ENCODE measurements at regions not wholly inside any gene's neighbourhood (a gene's known extent, or its start where the extent isn't known, plus 50 kb on each side); places are given as distances from the start of the nearest gene placed in this dataset.

DNA sequence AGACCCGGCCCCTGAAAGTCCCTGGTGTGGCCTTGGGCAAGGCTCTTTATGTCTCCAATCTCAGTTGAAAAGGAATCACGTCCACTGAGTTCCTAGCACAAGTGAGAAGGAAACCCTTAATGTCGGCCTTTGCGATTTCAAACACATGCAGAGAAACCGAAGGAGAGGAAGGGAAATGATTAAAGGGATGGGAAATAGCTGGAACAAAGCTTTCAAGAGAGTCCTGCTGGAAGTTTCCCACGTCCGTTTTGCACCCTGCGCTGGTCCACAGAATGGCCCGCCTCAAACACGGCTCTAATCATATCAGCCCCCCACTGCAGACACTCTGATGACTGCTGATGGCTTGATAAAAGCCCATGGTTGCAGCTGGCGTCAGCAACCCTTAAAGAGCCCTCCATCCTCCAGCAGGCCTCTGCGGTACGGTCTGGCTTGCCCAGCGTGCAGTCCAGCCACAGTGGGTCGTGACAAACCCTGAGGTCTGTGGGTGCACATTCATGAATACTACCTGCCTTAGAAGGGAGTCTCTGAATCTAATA lies 765.5 kb upstream of the EEF2KMT start:
- no peak for DNase-seq

DNA sequence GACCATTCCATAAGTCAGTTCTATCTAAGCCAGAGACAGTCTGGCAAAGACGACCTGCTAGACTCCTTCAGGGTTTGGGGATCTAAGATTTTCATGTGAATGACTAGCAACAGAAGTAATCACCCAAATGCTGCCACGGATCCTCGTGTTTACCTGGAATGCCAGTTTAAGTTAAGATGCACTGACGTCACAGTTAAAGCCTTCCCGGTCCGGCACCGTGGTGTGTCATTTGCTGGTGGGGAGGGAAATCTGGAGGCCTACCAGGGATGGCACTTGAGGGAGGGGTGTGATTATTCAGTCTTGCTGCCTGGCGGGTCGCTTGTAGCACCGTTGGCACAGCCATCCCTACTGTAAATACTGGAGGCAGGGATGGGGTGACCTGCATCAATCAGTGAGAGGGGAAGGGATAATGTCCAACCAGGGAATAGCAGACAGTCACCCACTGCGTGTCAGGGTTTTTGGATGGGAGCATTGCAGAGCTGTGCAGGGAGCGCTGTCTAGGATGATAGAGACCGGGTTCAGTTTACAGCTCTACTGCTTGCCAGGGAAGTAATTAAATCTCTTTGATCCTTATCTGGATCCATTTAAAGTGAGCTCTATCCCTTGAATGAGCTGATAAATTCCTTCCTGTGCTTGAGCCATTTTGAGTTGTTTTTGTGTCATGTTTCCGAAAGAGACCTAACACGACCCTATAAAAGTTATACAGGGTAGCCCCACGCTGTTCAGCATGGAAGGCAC lies 764.7 kb upstream of the EEF2KMT start:
- DNase-seq: no peak

DNA sequence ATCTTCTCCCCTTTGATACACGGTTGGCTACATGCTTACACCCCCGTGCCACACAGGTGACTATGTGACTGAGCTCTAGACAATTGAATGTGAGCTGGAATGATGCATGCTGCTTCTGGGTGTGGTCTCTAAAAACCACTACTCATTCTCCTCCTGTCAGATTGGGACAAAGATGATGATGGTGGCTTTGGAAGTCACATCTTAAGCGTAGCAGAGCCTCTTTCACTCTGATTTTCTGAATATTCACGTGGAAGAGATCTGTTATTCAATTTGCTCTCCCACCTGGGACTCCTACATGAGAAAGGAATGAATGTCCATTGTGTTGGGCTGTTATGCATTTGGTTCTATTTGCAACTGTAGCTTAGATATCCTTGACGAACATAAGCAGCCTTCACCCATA lies 763.6 kb upstream of the EEF2KMT start:
- no peak for DNase-seq

DNA sequence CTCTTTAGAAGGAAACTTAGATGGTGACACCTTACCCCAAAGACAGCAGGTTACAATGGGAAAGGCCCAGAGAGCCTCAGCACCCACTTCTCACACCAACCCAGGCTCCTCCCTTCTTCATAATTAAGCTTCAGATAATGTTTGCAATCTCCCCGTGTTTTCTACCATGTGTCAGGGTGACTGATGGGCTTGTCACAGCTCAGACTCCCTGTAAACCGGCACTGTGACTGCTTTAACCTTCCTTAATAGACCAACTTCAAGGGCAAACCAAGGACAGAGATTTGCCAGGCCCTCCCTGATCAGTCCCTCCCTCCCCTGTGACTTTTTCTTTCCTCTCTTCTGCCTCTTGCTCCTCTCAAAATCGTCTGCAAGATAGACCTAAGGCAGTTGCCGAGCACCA lies 760.6 kb upstream of the EEF2KMT start:
- no peak for DNase-seq

DNA sequence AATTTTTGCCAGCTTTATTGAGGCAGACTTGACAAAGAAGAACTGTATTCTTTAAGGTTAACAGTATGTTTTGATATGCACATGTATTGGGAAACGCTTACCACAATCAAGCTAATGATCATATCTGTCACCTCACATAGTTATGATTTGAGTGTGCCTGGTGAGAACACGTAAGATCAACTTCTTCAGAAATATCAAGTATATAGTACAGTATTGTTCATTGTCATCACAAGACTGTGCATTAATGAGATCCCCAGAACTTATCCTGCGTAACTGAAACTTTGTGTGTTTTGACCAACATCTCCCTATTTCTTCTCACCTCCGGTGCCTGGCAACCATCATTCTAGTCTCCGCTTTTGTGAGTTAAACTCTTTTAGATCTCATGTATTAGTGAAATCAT lies 756.4 kb upstream of the EEF2KMT start:
- DNase-seq: no peak

DNA sequence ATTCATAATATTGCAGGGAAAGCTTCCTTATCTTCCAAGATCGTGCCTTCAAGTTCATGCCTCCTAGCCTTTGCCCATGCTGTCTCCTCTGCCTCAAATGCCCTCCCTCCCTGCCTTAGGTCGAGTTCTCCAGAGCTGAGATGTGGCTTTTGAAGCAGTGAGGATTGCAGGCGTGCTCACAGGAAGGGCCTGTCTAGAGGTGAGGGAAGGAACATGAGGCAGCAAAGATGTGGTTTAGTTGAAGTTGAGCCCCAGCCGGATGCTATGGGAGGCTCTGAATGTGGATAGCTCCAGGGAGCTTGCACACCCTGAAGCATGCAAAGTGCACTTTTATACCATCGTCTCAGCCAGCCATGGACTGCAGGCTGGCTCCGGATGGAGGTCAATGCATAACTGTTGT lies 754.6 kb upstream of the EEF2KMT start:
- DNase-seq: no peak

DNA sequence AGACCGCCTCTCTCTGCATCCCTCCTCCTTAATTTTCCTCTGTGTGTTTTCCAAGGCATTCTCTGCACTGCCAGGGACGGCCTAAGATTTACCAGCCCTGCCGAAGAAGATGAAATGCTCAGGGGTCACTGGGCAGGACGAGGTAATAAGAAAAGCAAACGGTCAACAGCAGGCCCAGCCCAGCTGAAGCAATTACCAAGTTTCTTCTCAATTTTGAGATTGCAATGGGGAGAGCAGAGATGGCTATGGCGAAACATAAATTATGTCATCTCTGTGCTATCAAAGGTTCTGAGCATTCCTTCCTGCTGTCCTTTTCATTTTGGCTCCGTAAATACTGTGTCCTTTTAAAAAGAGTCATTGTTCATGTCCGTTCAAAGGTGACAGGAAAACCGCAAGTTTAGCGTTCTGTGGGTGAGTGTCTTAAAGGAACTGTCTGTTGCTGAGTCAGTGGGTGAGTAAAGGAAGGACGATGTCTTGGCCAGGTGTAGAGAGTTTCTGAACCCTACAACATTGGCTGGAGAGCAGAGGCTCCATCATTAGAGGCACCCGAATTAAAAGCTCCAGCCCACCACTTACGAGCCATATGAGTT lies 753.9 kb upstream of the EEF2KMT start:
- no peak for DNase-seq

DNA sequence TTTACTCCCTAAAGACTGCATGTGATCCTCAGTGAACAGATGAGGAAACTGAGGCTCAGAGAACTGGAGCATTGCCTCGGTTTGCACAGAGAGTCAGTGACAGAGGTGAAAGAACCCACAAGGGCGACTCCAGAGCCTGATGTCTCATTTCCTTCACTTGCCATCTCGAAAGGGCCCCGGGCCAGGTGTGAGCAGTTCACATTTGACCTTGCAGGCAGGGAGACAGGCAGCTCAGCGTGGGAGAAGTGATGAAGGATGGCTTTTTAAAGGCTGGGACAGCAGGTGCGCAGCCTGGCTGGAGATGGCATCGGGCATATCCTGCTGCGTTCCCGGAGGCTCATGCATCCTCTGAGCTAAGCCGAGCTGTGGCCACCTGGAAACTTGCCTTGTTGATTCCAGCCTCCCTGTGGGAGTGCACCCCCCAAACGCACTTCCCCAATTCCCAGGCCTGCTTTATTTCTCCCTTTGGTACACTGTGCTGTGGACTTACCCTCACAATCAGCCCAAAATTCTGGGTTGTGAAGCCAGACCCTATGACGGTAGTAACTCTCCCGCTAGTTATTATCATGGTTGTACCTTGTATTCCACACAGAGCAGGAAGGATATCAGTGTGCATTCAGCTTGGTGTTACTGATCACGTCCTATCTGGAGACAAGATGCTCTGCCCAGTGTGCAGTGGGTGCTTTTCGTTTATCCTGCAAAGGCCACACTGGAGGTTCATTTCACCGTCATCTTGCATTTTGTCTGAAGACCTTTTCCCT lies 753.2 kb upstream of the EEF2KMT start:
- DNase-seq: no peak

DNA sequence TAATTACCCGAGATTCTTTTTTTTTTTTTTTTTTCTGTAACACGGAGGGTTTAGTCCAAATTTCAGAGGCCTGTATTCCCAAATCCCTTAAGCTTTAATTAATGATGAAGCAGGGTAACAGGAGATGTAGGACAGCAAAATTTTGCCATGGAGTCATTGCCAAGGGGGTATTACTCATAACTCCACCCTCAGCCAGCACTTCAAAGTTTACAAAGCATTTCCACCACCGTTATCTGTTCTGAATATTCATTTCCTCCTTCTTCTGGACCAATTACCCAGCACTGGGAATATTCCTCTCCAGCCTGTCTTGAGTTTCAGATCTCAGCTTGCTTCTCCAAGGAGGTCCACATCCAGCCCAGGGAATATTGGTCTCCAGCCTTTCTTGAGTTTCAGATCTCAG lies 747.5 kb upstream of the EEF2KMT start:
- no peak for DNase-seq

DNA sequence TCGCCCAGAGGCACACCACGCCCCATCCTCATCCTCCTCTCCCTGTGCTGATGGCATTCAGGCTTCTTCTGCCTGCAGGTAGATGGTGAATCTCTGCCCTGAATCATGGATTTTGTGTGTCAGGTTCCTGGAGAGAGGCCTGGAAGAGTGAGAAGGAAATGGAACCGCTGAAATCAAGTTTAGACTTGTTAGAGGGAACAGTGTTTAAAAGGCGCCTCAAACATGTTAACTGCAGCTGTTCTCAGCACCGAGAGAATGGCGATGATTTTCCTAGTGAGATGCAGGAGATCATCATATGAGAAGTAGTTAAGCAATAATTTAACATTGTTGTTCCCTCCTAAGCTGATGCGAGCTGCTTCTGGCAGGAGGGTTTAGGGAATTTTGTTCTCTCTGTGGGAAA lies 744.4 kb upstream of the EEF2KMT start:
- DNase-seq: no peak

DNA sequence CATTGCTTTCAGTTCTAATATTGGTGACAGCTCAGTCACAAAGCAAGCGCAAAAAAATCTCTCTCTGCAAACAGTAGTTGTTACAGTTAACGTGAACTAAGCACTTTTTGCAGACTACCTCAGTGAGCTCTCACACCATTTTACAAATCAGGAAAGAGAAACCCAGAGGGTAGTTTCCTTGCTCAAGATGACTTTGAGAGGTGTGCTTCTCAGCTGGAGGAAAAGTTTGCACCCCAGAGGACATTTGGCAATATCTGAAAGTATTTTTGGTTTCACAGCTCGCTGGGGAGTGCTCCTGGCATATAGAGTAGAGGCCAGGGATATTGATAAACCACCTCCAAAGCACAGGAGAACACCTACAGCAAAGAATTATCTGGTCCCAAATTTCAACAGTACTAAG lies 741.1 kb upstream of the EEF2KMT start:
- no peak for DNase-seq

DNA sequence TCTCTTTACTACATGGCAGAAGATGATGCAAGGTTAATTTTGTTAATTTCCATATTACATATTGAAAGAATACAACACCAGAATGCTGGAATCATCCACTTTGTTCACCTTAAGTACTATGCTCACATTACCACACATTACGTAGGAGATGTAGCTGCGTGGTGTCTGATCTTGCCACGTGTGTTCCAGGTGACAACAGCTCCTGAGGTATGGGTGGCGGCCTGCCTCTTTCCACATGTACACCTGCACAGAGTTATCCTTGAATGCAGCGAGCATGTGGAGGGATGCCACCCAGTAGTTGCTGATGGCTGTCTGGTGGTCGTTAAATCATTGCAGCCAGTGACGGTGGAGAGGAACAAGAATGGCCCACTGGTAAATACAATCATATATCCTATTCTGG lies 740.5 kb upstream of the EEF2KMT start:
- no peak for DNase-seq

DNA sequence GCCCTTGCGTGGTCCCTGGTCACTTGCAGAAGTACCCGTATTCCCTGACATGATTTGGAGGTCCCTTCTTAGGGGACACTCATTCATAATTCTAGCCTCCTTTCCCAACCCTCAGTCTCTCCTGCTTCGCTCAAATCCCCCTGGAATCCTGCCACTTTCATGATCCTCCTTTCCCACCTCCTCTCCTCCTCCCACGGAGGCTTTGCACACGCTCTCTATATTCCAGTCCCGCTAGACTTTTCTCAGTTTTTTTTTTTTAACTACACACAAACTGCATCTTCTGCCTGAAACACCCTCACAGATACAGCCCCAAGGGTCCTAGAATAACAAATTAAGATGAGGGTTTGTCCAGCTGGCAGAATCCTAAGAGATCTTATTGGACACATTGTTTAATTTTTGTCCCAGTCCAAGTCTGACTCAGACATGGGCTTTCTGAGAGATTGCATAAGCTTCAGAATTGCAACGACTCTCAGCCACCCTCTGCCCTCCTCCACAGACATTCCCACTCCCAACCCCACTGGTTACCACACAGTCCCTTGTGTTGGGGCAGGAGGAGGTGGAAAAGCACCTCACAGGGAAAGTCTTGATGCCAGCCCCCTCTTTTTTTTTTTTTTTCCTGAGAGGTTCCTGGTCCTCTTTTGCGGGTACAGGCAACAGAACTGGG lies 739.5 kb upstream of the EEF2KMT start:
- DNase-seq: no peak

DNA sequence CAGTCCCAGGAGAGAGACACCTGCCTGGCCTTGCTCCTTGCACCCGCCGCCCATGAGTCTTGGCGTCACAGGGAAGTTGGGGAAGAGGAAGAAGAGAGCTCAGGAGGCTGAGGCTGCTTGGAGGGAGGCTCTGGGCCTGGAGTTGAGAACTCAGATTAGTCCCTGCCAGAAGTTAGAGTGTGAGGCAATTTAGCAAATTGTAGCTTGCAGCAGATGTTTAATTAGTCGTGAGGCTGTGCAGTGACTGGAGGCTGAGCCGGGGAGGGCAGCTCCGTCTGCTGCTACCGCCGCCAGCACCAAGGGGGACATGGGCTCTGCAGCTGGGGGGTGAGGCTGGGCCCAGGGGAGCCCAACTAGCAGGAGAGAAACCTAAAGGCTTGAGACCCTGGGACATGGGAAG lies 738.3 kb upstream of the EEF2KMT start:
- no peak for DNase-seq

DNA sequence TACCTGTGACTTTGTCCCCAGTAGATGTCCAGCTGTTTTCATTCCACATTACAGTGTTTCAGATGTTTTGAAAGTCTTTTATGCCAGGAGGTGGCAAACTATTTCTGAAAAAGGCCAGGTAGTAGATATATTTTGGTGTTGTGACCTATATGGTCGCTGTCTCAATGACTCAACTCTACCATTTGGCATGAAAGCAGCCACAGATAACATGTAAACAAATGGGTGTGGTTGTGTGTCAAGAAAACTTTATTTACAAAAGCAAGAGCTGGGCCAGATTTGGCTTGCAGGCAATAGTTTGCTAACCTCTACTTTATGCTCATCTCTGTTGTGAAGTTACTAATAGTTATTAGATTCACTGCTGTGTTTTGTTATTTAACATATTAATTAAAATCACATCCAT lies 728.7 kb upstream of the EEF2KMT start:
- DNase-seq: no peak

DNA sequence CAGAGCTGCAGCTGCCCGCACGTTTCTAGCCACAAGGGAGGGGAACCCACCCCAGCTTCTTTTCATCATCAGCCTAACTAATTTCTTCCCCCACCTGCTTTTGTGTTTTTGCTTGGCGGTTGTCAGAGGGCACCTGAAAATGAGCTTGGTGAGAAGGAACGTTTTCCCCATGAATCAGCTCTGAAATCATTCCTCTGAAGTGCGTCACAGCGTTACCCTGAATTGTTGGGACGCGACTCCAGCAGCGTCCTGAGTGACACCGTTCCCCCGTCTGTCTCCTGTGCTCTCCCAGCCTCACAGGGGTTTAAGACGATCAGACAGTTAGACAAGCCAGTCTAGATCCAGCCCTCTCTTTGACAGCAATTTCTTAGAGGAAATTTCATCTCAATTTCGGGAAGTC lies 722.9 kb upstream of the EEF2KMT start:
- DNase-seq: no peak

DNA sequence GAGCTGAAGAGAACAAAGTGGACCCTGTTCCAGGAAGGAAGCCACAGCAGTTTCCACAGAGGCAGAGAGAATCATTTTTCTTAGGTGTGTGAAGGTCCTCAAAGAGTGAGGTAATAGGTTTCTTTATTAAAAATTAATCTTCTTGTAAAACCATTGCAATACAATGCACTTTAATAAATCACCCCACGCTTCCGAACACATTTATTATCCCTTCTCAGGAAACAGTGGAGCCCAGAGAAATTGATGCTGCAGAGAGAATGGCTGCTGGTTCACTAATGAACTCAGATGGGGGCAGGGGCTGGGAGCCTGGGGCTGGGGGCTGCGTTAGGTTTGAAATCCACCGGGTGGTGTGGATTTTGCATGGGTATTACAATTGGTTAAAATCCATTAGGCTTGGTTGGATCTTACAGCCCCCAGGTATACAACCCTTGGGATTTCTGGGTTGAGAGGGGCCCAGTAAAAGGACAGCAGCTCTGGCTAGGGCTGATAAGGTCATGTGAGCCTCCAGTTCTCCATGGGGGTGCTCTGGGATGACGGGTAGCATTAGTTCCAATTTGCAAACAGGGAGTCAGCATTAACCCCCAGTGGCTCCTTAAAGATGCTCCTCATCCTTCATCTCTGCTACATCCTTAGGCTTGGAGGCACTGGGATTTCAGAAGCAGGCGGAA lies 718.1 kb upstream of the EEF2KMT start:
- no peak for DNase-seq

DNA sequence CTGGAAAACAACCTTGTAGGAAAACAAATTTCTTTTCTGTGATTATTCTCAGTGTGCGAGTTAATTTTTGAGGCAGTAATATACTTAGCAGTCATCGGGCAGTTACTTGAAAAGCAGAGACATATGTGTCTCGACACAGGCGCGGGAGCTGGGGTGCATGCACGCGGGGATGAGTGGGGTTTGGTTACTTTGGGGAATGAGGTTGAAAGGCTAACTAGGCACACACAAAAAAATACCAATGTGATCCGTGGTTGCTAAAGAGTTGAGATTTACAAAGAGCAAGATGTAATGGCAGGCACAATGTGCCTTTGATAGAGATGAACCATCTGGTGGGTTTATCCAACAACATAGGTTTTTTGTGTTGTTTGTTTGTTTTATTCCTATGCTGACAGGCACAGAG lies 703.8 kb upstream of the EEF2KMT start:
- DNase-seq: no peak

DNA sequence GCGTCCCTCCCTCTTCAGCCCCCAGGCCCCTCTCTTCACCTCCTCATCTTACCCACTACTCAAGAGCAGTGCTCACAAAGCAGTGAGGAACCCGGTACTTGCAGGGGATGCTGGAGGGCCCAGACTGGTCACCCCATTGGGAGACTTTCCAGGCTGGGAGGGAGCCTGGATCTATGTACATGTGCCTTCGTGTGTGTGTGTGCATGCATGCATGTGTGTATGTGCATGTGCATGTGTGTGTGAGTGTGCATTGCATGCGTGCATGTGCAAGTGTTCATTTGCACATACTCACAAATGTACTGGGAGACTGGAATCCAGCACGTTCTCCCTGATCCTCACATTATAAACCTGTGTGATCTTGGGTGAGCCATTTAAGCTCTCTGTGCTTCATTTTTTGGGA lies 696.0 kb upstream of the EEF2KMT start:
- DNase-seq: no peak

DNA sequence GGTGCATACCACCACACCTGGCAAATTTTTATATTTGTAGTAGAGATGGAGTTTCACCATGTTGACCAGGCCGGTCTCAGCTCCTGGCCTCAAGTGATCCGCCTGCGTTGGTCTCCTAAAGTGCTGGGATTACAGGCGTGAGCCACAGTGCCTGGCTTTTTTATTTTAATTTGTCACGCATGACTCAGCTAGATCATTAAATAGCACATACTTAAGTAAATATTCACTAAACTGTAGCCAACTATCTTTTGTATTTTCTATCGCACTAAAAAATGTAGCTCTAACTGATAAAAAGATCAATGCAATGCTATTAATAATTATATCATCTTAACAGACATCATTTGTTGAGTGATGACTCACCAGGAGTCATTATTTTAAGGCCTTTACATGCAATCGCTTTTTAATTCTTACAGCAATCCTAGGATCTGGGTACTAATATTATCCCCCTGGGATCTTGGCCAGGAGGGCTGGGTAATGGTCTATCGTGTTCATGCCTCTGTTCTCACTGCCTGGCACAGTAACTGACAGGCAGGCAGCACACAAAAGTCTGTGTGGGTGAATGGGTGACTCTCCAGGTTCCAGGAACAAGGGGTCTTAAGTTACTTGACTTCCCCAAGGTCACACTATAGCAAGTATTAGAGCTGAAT lies 693.5 kb upstream of the EEF2KMT start:
- DNase-seq: no peak

DNA sequence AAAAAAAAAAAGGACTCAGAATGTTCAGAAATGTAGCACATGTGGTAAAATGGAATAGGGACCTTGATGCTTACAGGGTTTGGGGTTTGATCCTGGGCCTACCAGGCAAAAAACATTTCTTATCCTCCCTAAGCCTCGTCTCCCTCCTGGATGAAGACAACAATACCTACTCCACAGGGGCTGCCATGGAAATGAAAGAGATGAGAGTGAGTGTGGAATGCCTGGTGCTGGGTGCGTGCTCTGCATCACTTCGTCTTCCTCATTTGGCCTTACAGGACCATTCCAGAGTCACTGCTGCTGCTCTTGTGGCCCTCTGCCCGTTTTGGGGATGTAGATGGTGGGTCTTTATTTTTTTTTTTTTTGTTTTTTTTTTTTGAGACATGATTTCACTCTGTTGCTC lies 692.9 kb upstream of the EEF2KMT start:
- DNase-seq: no peak

DNA sequence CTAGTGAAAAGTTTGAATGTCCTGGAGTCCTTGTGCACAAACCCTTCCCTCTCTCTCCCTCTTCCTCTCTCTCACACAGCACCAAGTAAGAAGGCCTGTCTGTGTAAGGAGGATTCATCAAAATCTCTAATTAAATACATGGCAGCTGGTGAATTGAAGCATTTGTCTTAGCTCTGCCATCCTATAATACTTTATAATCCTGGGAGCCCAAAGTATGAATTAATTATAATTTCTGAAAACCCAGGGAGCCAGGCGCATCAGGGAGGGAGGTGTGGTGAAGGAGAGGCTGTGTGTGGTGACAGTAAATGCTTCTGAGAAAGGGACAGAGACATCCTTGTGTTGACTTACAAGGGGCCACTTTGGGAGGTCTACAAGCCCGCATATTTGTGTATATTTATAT lies 691.4 kb upstream of the EEF2KMT start:
- no peak for DNase-seq

DNA sequence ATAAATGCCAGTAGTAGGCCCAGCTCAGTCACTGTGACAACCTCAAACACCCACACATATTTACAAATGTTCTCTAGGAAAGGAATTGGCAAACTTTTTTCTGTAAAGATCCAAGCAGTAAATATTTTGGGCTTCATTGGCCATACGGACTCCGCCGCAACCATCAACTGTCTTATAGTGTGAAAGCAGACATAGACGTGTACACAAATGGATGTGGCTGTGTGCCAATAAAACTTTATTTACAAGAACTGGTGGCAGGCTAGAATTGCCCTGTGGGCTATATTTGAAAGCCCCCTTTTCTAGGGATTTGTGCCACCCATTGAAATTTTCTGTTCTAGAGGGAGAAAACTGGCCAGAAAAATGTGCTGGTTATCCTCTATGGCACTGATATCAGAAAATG lies 683.8 kb upstream of the EEF2KMT start:
- DNase-seq: no peak
